Urinary bladder (tissue), 3 donors: ENCODE measurements at regions not wholly inside any gene's neighbourhood (a gene's known extent, or its start where the extent isn't known, plus 50 kb on each side); places are given as distances from the start of the nearest gene placed in this dataset.

Source experiments
- DNase-seq: peaks from one replicate; pipeline ENCODE4 v3.0.0-alpha.2; 2015; ENCODE audit errors: extremely low spot score
- H3K27ac ChIP-seq: one replicate; pipeline ENCODE4 v1.5.1; 2013; ENCODE audit warnings: low read depth, mild to moderate bottlenecking, moderate library complexity
- H3K36me3 ChIP-seq: one replicate; pipeline ENCODE4 v1.6.1; 2013; ENCODE audit warnings: mild to moderate bottlenecking, moderate library complexity; ENCODE audit not compliant: insufficient read depth
- H3K4me1 ChIP-seq: one replicate; pipeline ENCODE4 v1.6.1; 2013; ENCODE audit warnings: mild to moderate bottlenecking, moderate library complexity; ENCODE audit not compliant: insufficient read depth
- H3K4me3 ChIP-seq: one replicate; pipeline ENCODE4 v1.5.1; 2013; ENCODE audit warnings: low read depth, low read length
- WGBS: extraction: QIAGEN DNeasy Blood & Tissue Kit; methylation state at CpG from one replicate; pipeline ENCODE4 v1.1.7; 2013; 5-methylcytosine and 5-hydroxymethylcytosine counted together
- donor health status: healthy with polysubstance abuse.
- donor health status: healthy.

- H3K4me1 ChIP-seq: no peaks in the 10 kb centered on the region
- H3K27ac ChIP-seq: no peak overlapping the region
- H3K36me3 ChIP-seq: no peaks in the 10 kb centered on the region
- 60% methylated on average over 2 of the region's 2 CpGs for WGBS
- no peak for DNase-seq
- H3K4me3 ChIP-seq: no peak overlapping the region
These were observed 797.9 kb downstream of the TYW1 start for GRCh38 chr7:67794544-67794943.

DNA sequence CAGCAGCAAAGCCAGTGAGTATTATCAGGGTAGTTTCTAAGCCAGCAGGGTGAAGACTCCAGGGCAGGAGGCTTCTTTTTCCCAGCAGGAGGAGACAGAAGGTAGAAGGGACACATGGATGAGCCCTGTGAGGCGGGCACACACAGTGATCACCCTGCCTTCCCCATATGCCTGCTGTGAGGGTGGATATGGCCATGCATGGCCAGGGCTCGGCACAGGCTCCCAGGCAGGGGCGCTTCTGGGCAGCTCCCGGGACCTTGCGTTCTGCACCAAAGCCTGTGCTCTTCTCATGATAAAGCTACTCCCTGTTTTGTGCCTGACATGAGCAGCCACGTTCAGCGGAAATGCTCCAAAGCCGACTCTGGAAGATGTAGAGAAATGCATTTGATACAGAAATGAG, 807.2 kb downstream of the TYW1 start:
- WGBS: 84% methylated on average over 8 of the region's 8 CpGs

DNA sequence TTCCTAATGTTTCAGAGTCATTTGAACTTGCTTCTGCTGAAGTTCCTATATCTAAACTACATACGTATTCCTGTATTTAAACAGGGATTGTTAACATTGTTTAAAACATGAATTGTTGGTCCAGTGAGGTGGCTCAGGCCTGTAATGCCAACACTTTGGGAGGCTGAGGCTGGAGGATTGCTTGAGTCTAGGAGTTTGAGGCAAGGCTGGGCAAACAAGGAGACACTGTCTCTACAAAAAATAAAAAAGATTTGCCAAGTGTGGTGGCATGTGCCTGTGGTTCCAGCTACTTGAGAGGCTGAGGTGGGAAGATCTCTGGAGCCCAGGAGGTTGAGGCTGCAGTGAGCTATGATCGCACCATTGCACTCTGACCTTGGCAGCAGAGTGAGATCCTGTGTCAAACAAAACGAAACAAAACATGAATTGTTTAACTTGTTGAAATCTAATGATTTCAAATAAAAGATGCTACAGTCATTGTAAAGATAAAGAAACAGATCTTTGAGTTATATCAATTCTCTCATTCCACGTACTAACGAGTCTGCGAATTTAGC, 809.4 kb downstream of the TYW1 start:
- 77% methylated on average over 6 of the region's 6 CpGs for WGBS
- Histone ChIP-seq H3K36me3 (no peaks in the 10 kb centered on the region), H3K4me1 (no peaks in the 10 kb centered on the region), H3K4me3 (no peak overlapping the region), H3K27ac (no peak overlapping the region)
- DNase-seq: no peak

More for the DNA sequence above, 807.2 kb downstream of the TYW1 start:
- Histone ChIP-seq H3K27ac (no peak overlapping the region), H3K36me3 (no peaks in the 10 kb centered on the region), H3K4me1 (no peaks in the 10 kb centered on the region), H3K4me3 (no peak overlapping the region)
- no peak for DNase-seq

DNA sequence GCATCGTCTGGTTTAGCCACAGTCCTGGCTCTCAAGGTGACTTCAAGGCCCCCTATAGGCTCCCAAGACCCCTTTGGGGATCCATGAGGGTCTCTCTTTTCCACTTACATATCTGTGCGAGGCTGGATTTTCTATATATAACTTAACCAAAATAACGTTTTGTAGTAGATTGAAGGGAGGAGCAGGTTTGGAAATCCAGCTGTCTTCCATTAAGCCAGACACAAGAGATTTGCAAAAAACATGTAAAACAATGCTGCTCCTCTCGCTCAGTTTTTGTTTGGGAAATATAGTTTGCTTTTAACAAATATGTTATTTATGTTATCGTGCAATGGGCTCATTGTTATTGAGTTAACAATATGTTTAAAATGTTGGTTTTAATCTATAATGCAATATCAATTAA, 811.2 kb downstream of the TYW1 start:
- Histone ChIP-seq H3K36me3 (no peaks in the 10 kb centered on the region), H3K4me3 (no peak overlapping the region), H3K4me1 (no peaks in the 10 kb centered on the region), H3K27ac (no peak overlapping the region)
- WGBS: 64% methylated on average over 5 of the region's 5 CpGs
- DNase-seq: no peak

GRCh38 chr7:67809586-67809985, 813.0 kb downstream of the TYW1 start:
- 93% methylated on average over 8 of the region's 8 CpGs for WGBS
- Histone ChIP-seq H3K27ac (no peak overlapping the region), H3K4me3 (no peak overlapping the region), H3K36me3 (no peaks in the 10 kb centered on the region), H3K4me1 (no peaks in the 10 kb centered on the region)
- no peak for DNase-seq

DNA sequence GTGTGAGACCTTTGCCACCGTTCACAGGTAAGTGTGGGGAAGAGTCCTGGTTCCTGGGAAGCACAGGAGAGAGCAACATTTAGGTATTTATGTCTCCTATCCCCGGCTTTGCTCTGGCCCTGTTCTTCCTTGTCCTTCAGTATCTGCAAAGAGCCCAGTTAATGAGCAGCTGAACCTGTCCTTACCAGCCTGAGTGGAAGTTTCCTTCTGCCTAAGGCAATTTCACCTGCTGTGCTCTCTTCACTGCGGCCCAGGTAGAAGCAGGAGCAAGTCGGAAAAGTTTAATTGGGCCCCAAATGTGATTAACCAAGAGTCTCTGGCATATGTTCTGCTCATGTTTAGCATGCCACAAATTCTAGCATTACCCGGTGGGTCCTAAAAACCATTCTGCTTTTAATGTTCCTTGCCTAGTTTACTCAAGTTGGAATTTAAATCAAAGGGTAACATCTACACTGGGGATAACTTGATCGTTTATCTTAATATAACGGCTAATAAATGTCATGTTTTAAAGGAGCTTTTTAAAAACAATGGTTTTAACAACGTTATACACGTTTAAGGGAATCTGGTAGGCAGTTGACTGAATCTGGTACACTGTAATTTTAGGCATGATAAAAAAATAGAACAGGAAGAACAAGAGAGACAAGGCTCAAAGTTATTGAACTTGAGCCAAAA, 817.1 kb downstream of the TYW1 start:
- no peak overlapping the region for H3K4me3 ChIP-seq
- H3K27ac ChIP-seq: no peak overlapping the region
- no peaks in the 10 kb centered on the region for H3K36me3 ChIP-seq
- no peaks in the 10 kb centered on the region for H3K4me1 ChIP-seq
- 26% methylated on average over 9 of the region's 9 CpGs for WGBS
- DNase-seq: peak; percentile 10

- H3K4me3 ChIP-seq: no peak overlapping the region
- 100% methylated on average over 1 of the region's 1 CpG for WGBS
- no peak for DNase-seq
- H3K27ac ChIP-seq: no peak overlapping the region
- no peaks in the 10 kb centered on the region for H3K4me1 ChIP-seq
- no peaks in the 10 kb centered on the region for H3K36me3 ChIP-seq
These were observed 820.8 kb downstream of the TYW1 start for GRCh38 chr7:67817481-67817880.

DNA sequence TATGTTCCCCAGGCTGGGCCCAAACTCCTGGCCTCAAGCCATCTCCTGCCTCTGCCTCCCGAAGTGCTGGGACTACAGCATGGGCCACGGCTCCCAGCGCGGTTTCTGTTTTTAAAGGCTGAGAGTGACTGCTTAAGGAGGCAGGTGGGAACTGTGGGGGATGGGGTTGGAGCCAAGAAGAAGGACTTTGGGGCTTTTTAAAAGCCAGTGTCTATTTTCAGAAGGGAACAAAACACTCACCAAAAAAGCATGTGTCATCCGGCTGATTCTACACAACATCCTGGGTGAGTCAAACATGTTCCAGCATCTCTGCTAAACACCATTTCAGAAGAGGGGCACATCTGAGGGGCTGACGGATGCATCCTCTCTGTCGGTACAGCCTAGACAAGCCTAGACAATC, 824.5 kb downstream of the TYW1 start:
- no peak overlapping the region for H3K4me3 ChIP-seq
- WGBS: 65% methylated on average over 7 of the region's 7 CpGs
- H3K27ac ChIP-seq: no peak overlapping the region
- no peak for DNase-seq
- no peaks in the 10 kb centered on the region for H3K36me3 ChIP-seq
- H3K4me1 ChIP-seq: no peaks in the 10 kb centered on the region

DNA sequence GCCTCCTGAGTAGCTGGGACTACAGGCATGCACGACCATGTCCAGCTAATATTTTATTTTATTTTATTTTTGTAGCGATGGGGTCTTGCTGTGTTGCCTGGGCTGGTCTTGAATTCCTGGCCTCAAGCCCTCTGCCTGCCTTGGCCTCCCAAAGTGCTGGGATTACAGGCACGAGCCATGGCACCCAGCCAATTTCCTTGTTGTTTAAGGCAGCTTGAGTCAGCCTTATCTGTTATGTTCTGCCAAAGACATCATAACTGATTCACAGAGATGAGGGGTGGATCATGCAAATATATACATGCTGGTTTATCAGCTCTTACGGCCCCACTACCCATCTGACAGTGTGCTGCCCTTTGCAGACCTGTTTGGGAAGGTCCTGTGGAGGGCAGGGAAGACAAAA, 826.7 kb downstream of the TYW1 start:
- no peak overlapping the region for H3K4me3 ChIP-seq
- no peak overlapping the region for H3K27ac ChIP-seq
- no peak for DNase-seq
- no peaks in the 10 kb centered on the region for H3K4me1 ChIP-seq
- WGBS: 23% methylated on average over 4 of the region's 4 CpGs
- no peaks in the 10 kb centered on the region for H3K36me3 ChIP-seq

GRCh38 chr7:67825356-67825755, 828.7 kb downstream of the TYW1 start:
- no peak for DNase-seq
- no peaks in the 10 kb centered on the region for H3K4me1 ChIP-seq
- WGBS: 52% methylated on average over 1 of the region's 1 CpG
- H3K36me3 ChIP-seq: no peaks in the 10 kb centered on the region
- no peak overlapping the region for H3K4me3 ChIP-seq
- no peak overlapping the region for H3K27ac ChIP-seq

DNA sequence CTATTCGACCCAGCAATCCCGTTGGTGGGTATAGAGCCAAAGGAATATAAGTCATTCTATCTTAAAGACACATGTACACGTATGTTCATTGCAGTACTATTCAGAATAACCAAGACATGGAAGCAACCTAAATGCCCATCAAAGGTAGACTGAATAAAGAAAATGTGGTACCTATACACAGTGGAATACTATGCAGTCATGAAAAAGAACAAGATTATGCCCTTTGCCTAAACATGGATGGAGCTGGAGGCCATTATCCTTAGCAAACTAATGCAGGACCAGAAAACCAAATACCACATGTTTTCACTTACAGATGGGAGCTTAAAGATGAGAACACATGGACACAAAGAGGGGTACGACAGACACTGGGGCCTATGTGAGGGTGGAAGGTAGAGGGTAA, 845.3 kb downstream of the TYW1 start:
- H3K27ac ChIP-seq: no peak overlapping the region
- no peak overlapping the region for H3K4me3 ChIP-seq
- H3K36me3 ChIP-seq: no peaks in the 10 kb centered on the region
- no peak for DNase-seq
- WGBS: 95% methylated on average over 4 of the region's 4 CpGs
- no peaks in the 10 kb centered on the region for H3K4me1 ChIP-seq

GRCh38 chr7:67842571-67842970, 845.9 kb downstream of the TYW1 start:
- H3K4me3 ChIP-seq: no peak overlapping the region
- H3K36me3 ChIP-seq: no peaks in the 10 kb centered on the region
- WGBS: 60% methylated on average over 4 of the region's 4 CpGs

GRCh38 chr7:67843001-67843565, 846.5 kb downstream of the TYW1 start:
- DNase-seq: no peak
- no peak overlapping the region for H3K4me3 ChIP-seq
- H3K27ac ChIP-seq: no peak overlapping the region
- no peaks in the 10 kb centered on the region for H3K36me3 ChIP-seq
- no peaks in the 10 kb centered on the region for H3K4me1 ChIP-seq
- WGBS: 49% methylated on average over 6 of the region's 6 CpGs

More at GRCh38 chr7:67842571-67842970, 845.9 kb downstream of the TYW1 start:
- no peak overlapping the region for H3K27ac ChIP-seq
- H3K4me1 ChIP-seq: no peaks in the 10 kb centered on the region
- DNase-seq: no peak

DNA sequence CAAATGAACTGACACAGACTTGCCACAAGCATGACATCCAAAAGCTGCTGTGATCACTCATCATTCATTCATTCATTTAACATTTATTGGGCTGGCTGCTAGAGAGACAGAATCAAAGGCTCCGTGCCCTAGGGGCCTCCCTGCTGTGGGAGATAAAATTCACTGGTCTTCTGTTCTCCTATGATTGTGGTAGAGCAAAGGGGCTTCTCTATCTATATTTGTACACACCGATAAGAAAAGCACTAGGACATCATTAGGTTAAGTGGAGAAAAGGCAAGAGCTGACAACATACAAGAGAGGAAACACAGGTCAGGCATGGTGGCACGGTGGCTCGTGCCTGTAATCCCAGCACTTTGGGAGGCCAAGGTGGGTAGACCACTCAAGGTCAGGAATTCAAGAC, 847.0 kb downstream of the TYW1 start:
- H3K4me1 ChIP-seq: no peaks in the 10 kb centered on the region
- DNase-seq: no peak
- H3K36me3 ChIP-seq: no peaks in the 10 kb centered on the region
- no peak overlapping the region for H3K4me3 ChIP-seq
- WGBS: 47% methylated on average over 4 of the region's 4 CpGs
- H3K27ac ChIP-seq: no peak overlapping the region
